Erythroblast (primary cell): ENCODE measurements at regions not wholly inside any gene's neighbourhood (a gene's known extent, or its start where the extent isn't known, plus 50 kb on each side); places are given as distances from the start of the nearest gene placed in this dataset.
"Not testable (repeated sequence)": the region's sequence is repeated elsewhere in the genome, so short reads cannot be mapped to it uniquely, and the experiment has no call there.

Experiments used
- DNase-seq, 2 experiments: peaks; one replicate each; lab custom pipeline; 2025; lab: John Stamatoyannopoulos, UW
- GATA1 ChIP-seq: IDR thresholded peaks from 2 replicates; pipeline ENCODE4 v1.6.1; 2011; ENCODE audit warnings: low read depth, mild to moderate bottlenecking, control low read depth, low read length, moderate library complexity
- POLR2A ChIP-seq: IDR thresholded peaks from 2 replicates; pipeline ENCODE4 v1.6.1; 2011; ENCODE audit warnings: mild to moderate bottlenecking, low read length

DNA sequence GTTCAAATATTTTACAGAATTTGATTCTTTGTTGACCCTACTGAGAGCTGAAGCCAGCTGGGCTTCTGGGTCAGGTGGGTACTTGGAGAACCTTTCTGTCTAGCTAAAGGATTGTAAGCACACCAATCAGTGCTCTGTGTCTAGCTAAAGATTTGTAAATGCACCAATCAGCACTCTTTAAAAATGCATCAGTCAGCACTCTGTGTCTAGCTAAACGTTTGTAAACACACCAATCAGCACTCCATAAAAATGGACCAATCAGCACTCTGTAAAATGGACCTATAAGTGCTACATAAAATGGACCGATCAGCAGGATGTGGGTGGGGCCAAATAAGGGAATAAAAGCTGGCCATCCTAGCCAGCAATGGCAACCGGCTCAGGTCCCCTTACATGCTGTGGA, 76.4 kb upstream of the TMSB4Y start:
- not testable (repeated sequence) for DNase-seq

DNA sequence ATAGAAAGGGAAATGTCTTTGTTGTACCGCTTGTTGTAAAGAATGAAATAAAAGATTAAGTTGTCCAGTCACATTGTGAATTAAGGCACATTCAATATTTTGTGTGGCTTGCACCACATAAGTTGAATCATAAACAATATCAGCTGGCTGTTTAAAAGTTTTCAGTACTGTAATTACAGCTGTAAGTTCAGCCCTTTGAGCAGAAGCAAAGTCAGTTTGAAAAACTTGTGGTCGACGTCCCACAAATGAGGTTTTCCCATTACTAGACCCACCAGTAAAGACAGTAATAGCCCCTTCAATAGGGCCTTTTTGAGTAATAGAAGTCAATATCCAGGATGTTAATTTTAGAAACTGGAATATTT, 87.8 kb upstream of the TMSB4Y start:
- no peak for DNase-seq
- TF ChIP-seq POLR2A (no peak), GATA1 (no peak)

DNA sequence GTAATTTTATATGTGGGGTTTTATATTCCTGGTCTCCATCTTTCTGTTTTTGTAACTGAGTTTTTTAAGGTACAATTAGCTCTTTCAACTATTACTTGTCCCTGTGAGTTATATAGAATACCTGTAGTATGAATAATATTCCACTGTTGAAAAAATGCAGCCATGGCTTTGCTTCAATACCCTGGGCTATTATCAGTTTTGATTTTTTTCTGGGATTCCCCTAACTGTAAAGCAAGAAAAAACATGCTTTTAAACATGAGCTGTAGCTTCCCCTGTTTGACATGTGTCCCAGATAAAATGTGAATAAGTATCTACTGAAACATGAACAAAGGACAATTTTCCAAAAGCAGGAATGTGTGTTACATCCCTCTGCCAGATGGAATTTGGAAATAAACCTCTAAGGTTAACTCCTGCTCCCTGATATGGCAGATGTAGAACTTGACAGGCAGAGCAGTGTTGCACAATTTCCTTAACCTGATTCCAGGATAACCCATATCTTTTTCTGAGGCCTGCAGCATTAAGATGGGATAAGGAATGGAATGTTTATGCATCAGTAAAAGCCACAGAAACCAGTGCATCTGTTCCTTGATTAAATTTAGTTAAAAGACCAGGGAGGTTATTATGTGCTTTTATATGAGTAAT, 88.3 kb upstream of the TMSB4Y start:
- TF ChIP-seq POLR2A (no peak), GATA1 (no peak)
- no peak for DNase-seq

DNA sequence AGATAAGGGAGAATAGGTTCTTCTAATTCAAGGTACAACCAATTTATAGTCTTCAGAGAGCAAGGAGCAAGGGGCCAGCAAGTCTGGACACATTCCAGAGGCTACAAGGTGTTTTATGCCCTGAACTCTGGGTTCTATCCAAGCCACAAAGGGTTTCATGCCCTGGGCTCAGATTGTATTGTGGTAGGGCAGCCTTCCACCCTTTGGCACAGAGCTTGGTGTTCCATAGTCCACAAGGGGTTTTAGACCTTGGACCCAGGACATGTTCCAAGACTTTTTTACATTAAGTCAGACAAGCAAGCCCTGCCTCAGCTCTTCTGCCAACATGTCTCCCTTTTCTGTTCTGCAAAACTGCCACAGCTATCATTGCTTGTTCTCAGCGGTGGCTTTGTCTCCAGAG, 90.8 kb upstream of the TMSB4Y start:
- TF ChIP-seq GATA1 (no peak), POLR2A (no peak)

DNA sequence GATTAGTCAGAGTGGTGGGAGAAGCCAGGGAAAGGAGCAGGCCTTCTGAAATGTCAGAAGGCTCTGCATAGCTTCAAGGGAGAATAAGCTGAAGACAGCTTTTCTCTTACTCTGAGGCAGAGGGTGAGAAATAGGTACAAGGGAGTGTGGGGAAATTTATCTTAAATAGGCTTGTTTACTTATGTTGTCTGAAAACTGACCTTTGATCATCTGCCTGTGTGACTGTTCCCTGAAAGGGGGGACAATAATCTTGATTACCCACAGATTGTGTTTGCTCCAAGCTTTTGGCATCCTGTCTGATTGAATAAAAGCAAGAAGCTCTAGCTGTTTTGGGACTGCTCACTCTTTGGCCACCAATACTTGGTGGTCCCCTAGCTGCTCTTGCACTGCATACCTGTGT, 91.7 kb upstream of the TMSB4Y start:
- DNase-seq = no peak
- TF ChIP-seq GATA1 (no peak), POLR2A (no peak)

More for the DNA sequence above, 90.8 kb upstream of the TMSB4Y start:
- no peak for DNase-seq

DNA sequence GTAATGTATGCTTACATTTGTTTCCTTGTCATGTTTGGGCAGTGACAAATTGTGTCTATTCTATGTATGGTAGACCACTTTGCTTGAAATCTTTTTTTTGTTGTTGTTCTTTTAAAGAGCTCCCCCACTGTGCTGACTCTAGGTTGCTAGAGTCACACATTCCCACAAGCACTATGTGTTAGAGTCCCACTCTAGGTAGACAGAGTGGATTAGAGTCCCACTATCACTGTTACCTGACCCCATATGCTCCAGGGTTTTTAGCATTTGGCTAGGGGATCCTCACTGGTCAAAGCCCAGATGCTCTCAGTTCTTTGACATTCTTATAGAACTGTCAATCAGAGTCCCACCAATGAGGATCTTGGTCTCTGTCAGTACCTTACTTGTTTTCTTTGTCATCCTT, 111.2 kb upstream of the TMSB4Y start:
- DNase-seq = no peak
- TF ChIP-seq GATA1 = no peak
- TF ChIP-seq POLR2A = no peak

DNA sequence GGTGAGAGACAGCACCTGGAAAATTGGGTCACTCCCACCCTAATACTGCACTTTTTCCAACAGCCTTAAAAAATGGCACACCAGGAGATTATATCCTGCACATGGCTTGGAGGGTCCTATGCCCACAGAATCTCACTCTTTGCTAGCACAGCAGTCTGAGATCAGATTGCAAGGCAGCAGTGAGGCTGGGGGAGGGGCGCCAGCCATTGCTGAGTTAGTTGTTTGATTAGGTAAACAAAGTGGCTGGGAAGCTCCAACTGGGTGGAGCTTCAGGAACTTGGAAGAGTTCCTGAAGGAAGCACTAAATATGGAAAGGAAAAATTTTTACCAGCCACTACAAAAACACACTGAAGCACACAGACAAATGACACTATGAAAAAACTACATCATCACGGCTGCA, 91.1 kb upstream of the UTY start:
- DNase-seq = not testable (repeated sequence)

DNA sequence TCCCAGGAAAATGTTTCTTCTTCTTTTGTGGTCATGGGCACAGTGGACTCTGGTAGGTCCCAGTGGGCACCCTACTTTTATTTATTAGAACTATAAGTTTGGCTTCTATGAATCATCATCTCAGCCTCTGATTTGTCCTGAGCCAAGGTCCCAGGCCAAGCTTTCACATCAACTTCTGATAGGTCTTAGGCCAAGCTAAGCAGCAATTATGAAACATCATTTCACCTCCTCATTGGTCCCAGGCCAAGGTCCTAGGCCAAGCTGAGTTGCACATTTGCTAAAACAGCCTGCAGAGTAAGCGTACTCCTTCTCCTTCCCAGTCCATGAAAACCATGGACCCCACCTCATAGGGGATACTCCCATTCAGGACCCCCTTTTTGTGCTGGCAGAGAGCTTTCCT, 87.4 kb upstream of the UTY start:
- no peak for TF ChIP-seq POLR2A
- no peak for TF ChIP-seq GATA1
- DNase-seq = no peak

DNA sequence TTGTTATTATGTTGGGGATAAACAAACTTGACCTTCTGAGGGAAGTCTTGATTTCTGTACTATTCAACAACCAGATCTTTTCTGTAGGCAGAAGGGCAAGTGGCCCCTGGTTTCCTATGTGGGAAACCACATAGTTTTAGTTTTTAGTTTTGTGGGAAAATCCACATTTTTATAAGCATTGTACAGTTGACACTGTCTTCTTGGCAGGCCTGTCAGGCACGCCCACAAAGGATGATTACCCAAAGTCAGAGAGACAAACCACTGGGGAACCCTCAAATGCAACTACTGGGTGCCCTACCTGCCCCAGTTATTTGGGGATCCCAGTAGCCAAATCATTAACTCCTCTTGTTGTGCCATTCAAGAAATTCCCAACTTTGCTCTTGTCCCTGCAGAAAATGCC, 75.1 kb upstream of the UTY start:
- no peak for DNase-seq
- TF ChIP-seq GATA1 (no peak), POLR2A (no peak)

DNA sequence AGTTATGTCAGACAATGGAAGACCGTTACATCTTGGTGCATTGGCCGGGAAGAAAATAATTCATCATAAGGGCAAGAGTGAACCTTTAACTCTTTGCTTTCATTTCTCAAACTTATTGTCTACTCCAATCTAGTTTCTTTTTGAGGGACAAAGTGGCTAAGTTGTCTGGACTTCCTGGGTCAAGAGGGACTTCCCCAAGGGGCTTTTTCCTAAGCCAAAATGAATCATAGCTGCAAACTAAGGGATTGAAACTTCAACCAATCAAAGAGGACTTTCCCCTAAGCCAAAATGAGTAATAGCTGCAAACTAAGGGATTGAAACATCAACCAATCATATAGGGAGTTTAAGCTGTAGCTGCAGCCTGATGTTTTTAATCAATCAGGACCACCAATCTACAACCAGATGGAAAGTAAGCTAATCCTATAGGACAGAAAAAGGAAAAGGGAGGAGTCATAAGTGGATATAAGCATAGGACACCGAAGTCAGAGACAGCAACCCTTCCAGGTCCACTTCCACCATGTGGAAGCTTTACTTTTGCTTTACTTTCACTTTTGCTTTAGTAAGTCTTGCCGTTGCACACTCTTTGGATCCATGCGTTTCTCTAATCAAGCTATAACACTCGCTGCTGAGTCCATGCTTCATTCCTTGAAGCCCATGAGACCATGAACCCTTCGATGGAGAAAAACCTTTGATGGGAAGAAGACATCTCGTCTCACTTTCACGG, 72.7 kb upstream of the UTY start:
- peak; percentile 2 to 29 for DNase-seq
- TF ChIP-seq GATA1 (no peak), POLR2A (no peak)

DNA sequence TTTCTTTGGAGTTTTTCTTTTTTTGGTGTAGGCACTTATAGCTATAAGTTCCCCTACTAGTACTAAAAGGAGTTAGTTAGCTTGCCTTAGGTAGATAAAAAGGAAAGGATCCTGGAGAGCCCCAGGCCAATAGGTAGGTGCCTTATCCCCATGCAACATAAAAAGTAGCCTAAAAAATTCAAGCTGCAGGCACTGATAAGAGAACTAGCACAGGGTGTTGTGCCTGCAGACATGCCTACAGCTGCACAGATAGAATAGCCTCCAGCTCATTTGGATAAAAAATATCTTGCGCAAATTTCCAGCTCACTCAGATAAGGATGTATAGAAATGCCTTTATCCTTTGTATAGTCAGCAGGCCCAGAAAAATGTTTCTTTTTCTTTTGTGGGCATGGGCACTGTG, 71.4 kb upstream of the UTY start:
- TF ChIP-seq GATA1 (no peak), POLR2A (no peak)
- peak; percentile 75 to 92 for DNase-seq

DNA sequence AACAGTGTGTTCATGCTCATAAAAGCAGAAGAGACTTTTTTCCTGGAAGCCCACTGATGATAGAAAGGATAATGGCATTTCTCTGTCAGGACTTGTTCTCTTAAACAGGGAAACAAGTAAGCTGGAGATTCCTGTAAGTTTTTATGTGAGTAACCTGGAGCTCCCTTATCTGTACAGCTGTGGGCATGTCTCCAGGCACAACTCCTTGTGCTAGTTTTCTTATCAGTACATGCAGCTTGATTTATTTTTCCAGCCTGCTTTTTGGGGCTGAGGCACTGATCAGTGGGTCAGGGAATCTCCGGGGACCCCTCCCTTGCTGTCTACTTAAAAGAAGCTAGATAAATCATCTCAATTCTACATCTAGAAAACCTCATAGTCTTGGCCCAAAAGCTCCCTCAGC, 64.7 kb upstream of the UTY start:
- peak; percentile 40 to 43 for DNase-seq
- TF ChIP-seq POLR2A (no peak), GATA1 (no peak)

DNA sequence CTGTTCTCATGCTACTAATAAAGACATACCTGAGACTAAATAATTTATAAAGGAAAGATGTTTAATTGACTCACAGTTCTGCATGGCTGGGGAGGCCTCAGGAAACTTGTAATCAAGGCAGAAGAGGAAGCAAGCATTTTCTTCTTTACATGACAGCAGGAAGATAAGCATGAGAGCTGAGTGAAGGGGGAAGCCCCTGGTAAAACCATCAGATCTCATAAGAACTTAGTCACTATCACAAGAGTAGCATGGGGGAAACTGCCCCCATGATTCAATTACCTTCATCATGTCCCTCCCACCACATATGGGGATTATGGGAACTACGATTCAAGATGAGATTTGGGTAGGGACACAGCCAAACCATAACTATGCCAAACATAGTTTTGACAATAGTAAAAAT, 58.1 kb upstream of the UTY start:
- no peak for DNase-seq
- no peak for TF ChIP-seq GATA1
